Heart left ventricle (tissue), 13 donors: ENCODE measurements at regions not wholly inside any gene's neighbourhood (a gene's known extent, or its start where the extent isn't known, plus 50 kb on each side); places are given as distances from the start of the nearest gene placed in this dataset.

Experiments
- CTCF ChIP-seq, 12 donors: fragments of 200-600 bp; sonication (generic) in 4 of 12; IDR thresholded peaks; one replicate each; pipeline versions ENCODE4 v1.5.0 to v1.8.0; 2018 to 2022; ENCODE audit warnings: antibody characterized with exemption in 12 of 12, mild to moderate bottlenecking in 5 of 12
- POLR2A ChIP-seq, 2 donors: fragments of 450-650 bp; IDR thresholded peaks; one replicate each; pipeline ENCODE4 v1.6.1; 2017; ENCODE audit warnings: antibody characterized with exemption in 2 of 2, mild to moderate bottlenecking in 2 of 2, moderate library complexity in 2 of 2
- donor health status: ischemic (EF 13 %, LVEDD 7.1; RV severe dilation, severe dysfunction).
- donor health status: DM: no; HTN: yes; CAD: no.
- donor health status: DM: no; HTN: no; CAD: no.
- donor health status: ischemic (EF 25% LVEDD 6.9; RV normal size, moderate dysfunction).
- donor health status: ischemic (EF 25% LVEDD 5.7; RV mildly dilated, moderate dysfunction).
- donor health status: ischemic (EF 35%, LVEDD 5.7; RV mildly dilated, moderate dysfunction).
- donor health status: nonischemic (EF 11% LVEDD 7.7; RV severe dilation, severe dysfunction).
- donor health status: DM: yes; HTN: yes; CAD: no.
- donor health status: PGD.
- donor health status: ischemic (EF 29% LVEDD 5.4; RV normal size, mild dysfunction).
- donor health status: nonischemic (EF 23%, LVEDD 6.1; RV moderate dilation, normal function).

- TF ChIP-seq CTCF (IDR thresholded peaks at IDR 0.05) (no peak), POLR2A (IDR thresholded peaks at IDR 0.05) (no peak)
Observed at GRCh38 chr13:70430256-70430655, 322.0 kb upstream of the KLHL1 start.
